Gastrocnemius medialis (tissue), 4 donors: ENCODE measurements at regions not wholly inside any gene's neighbourhood (a gene's known extent, or its start where the extent isn't known, plus 50 kb on each side); places are given as distances from the start of the nearest gene placed in this dataset.

Experiments
- ATAC-seq, 2 donors: fragments of 150-250 bp; one replicate each; pipeline ENCODE4 v1.9.1; 2016
- DNase-seq, 2 donors: peaks; one replicate each; pipeline ENCODE4 v3.0.0-alpha.2; 2019
- H3K27ac ChIP-seq, 4 donors: fragments of 200-600 bp; sonication (generic); 1 replicate in 1 of 4; 2 replicates in 3 of 4; pipeline ENCODE4 v1.5.1; 2016 to 2018; ENCODE audit warnings: mild to moderate bottlenecking in 2 of 4, moderate library complexity in 1 of 4
- H3K27me3 ChIP-seq, 3 donors: fragments of 200-600 bp; sonication (generic) in 2 of 3; 1 replicate in 1 of 3; 2 replicates in 2 of 3; pipeline versions ENCODE4 v1.5.1 to v1.6.0; 2016 to 2019; ENCODE audit warnings: mild to moderate bottlenecking in 1 of 3, moderate library complexity in 1 of 3
- H3K36me3 ChIP-seq, 2 donors: fragments of 200-600 bp; sonication (generic) in 1 of 2; one replicate each; pipeline ENCODE4 v1.5.1; 2017 to 2018
- H3K4me1 ChIP-seq, 2 donors: fragments of 200-600 bp; sonication (generic) in 1 of 2; one replicate each; pipeline ENCODE4 v1.5.1; 2016 to 2017; ENCODE audit warnings: mild to moderate bottlenecking in 2 of 2
- H3K4me3 ChIP-seq, 4 donors: fragments of 200-600 bp; sonication (generic) in 3 of 4; 1 replicate in 1 of 4; 2 replicates in 3 of 4; pipeline ENCODE4 v1.5.1; 2016 to 2019; ENCODE audit warnings: mild to moderate bottlenecking in 2 of 4
- H3K9me3 ChIP-seq, 3 donors: fragments of 200-600 bp; sonication (generic) in 2 of 3; 1 replicate in 1 of 3; 2 replicates in 2 of 3; pipeline ENCODE4 v1.5.1; 2016 to 2019
- POLR2A ChIP-seq, 2 donors: fragments of 450-650 bp; IDR thresholded peaks; one replicate each; pipeline ENCODE4 v1.6.1; 2017; ENCODE audit warnings: antibody characterized with exemption in 2 of 2, mild to moderate bottlenecking in 2 of 2, moderate library complexity in 2 of 2
- in situ Hi-C, 4 donors: fragments of 200-750 bp; cut with MboI; loops; one replicate each; pipeline versions ENCODE4 v1.15.0 to v1.8.0; 2017; ENCODE audit warnings: low sequenced_read_pairs in 4 of 4
- intact Hi-C: fragments of 100-400 bp; cut with DNase I; formaldehyde crosslinking; loops from one replicate; pipeline ENCODE4 v1.15.1; 2023; ENCODE audit warnings: low total_unique reads
- TF ChIP-seq, protein P1 (sequence below), 5 experiments: fragments of 450-650 bp in 3 of 5; fragments of 200-600 bp in 2 of 5; sonication (generic) in 2 of 5; IDR thresholded peaks in 4 of 5; conservative IDR thresholded peaks in 1 of 5; 1 replicate in 4 of 5; 2 replicates in 1 of 5; pipeline ENCODE4 v1.5.1; 2016 to 2019; ENCODE audit warnings: antibody characterized with exemption in 5 of 5, mild to moderate bottlenecking in 3 of 5, moderate library complexity in 3 of 5

DNA sequence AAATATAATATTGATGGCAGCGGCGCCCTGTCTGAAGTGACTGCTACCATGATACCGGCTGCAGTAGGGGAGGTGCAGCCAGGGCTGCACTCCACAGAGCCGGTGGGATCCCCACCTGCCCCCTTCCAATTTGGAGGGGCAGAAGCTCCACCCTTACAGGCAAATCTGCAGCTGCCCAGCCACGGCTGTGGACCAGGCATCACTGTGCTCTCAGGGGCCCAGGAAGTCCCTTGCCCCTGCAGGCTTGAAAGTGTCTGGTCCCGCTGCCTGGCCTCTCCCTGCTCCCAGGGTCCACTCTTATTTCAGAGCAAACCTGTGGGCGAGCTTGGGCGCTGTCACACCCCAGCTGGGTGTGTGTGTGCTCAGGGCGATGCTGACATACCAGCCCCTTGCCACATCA, 172.7 kb upstream of the SMIM30 start:
- Histone ChIP-seq H3K27me3 (no peaks in the 10 kb centered on the region), H3K27ac (no peak overlapping the region), H3K36me3 (no peaks in the 10 kb centered on the region), H3K9me3 (no peaks in the 10 kb centered on the region), H3K4me1 (no peaks in the 10 kb centered on the region), H3K4me3 (no peak overlapping the region)
- TF ChIP-seq POLR2A (IDR thresholded peaks at IDR 0.05): no peak
- TF ChIP-seq, protein P1, sequence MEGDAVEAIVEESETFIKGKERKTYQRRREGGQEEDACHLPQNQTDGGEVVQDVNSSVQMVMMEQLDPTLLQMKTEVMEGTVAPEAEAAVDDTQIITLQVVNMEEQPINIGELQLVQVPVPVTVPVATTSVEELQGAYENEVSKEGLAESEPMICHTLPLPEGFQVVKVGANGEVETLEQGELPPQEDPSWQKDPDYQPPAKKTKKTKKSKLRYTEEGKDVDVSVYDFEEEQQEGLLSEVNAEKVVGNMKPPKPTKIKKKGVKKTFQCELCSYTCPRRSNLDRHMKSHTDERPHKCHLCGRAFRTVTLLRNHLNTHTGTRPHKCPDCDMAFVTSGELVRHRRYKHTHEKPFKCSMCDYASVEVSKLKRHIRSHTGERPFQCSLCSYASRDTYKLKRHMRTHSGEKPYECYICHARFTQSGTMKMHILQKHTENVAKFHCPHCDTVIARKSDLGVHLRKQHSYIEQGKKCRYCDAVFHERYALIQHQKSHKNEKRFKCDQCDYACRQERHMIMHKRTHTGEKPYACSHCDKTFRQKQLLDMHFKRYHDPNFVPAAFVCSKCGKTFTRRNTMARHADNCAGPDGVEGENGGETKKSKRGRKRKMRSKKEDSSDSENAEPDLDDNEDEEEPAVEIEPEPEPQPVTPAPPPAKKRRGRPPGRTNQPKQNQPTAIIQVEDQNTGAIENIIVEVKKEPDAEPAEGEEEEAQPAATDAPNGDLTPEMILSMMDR (IDR thresholded peaks at IDR 0.05 in 4 of 5, conservative IDR thresholded peaks at IDR 0.05 in 1 of 5): no peak
- ATAC-seq: no peak
- in situ Hi-C loops: no loop called here
- intact Hi-C loops: no loop called here
- no peak for DNase-seq

DNA sequence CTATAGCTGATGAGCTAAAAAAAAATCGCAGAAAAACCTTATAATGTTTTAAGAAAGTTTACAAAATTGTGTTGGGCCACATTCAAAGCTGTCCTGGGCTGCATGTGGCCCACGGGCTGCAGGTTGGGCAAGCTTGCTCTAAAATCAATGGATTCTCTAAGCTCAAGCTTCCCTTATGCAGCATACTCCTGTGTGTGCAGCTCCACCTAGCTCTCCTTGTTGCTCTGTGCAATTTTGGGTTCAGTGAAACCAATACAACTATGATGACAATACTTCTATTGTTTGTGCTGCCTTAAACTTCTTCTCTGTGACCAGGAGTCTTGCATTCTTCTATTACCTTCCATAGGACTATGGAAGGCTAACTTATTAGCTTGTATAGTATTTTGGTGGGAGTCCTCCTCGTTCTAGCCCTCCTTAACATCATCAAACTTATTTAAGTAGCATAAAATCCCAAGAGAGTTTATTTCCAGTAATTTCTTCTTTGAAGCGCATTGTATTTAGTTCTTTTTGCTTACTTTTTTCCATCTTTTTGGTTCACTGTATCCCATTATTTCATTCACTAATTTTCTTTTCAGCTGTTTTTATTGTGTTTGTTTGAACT, 170.9 kb upstream of the SMIM30 start:
- H3K4me3 ChIP-seq: no peak overlapping the region
- H3K27me3 ChIP-seq: no peaks in the 10 kb centered on the region
- no peak for TF ChIP-seq POLR2A (IDR thresholded peaks at IDR 0.05)
- TF ChIP-seq, protein P1 (IDR thresholded peaks at IDR 0.05 in 4 of 5, conservative IDR thresholded peaks at IDR 0.05 in 1 of 5): no peak
- no peak overlapping the region for H3K27ac ChIP-seq
- in situ Hi-C loops: no loop called here
- intact Hi-C loops: no loop called here
- no peaks in the 10 kb centered on the region for H3K36me3 ChIP-seq
- no peak for ATAC-seq
- no peaks in the 10 kb centered on the region for H3K4me1 ChIP-seq
- no peak for DNase-seq
- H3K9me3 ChIP-seq: no peaks in the 10 kb centered on the region

DNA sequence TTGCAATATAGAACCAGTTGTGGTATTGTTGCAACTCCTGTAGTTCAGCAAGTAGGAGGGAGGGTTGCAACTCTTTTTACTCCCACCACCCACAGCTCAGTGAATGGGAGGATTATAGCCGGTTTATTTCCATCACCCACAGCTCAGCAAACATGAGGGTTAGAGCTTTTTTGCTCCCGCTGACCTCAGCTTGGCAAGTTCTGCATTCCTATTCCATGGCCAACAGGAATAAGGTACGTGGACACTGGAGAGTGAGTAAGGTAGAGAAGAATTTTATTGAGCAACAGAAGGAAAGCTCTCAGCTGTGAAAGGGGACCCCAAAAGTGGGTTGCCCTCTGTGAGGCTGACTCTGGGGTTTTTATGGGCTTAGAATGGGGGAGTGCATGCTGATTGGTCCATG, 167.1 kb upstream of the SMIM30 start:
- no peak overlapping the region for H3K27ac ChIP-seq
- ATAC-seq: no peak
- DNase-seq: no peak
- no peaks in the 10 kb centered on the region for H3K36me3 ChIP-seq
- in situ Hi-C loops: no loop called here
- no peaks in the 10 kb centered on the region for H3K9me3 ChIP-seq
- intact Hi-C loops: no loop called here
- H3K27me3 ChIP-seq: no peaks in the 10 kb centered on the region
- TF ChIP-seq, protein P1 (IDR thresholded peaks at IDR 0.05 in 4 of 5, conservative IDR thresholded peaks at IDR 0.05 in 1 of 5): no peak
- TF ChIP-seq POLR2A (IDR thresholded peaks at IDR 0.05): no peak
- H3K4me3 ChIP-seq: no peak overlapping the region
- H3K4me1 ChIP-seq: no peaks in the 10 kb centered on the region

DNA sequence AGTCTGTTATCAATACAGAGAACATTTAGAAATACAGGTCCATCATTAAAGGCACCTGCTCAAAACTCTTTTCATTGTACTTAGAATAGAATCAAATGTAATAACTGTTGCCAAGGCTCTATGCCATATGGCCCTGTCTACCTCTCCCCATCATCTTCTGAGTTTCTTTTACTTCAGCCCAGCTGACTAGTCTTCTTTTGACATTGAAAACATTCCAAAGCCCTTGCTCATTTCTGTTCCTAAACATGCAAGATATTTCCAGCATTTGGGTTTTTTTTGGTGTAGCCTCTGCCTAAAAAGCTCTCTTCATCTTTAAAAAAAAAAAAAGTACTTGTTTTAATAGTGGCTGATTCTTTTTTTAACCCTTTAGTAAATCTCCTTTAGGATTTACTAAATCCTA, 165.5 kb upstream of the SMIM30 start:
- TF ChIP-seq, protein P1 (IDR thresholded peaks at IDR 0.05 in 4 of 5, conservative IDR thresholded peaks at IDR 0.05 in 1 of 5): no peak
- TF ChIP-seq POLR2A (IDR thresholded peaks at IDR 0.05): no peak
- no peak for DNase-seq
- H3K36me3 ChIP-seq: no peaks in the 10 kb centered on the region
- intact Hi-C loops: no loop called here
- H3K9me3 ChIP-seq: no peaks in the 10 kb centered on the region
- in situ Hi-C loops: no loop called here
- no peak overlapping the region for H3K4me3 ChIP-seq
- no peak for ATAC-seq
- H3K4me1 ChIP-seq: no peaks in the 10 kb centered on the region
- no peak overlapping the region for H3K27ac ChIP-seq
- no peaks in the 10 kb centered on the region for H3K27me3 ChIP-seq

DNA sequence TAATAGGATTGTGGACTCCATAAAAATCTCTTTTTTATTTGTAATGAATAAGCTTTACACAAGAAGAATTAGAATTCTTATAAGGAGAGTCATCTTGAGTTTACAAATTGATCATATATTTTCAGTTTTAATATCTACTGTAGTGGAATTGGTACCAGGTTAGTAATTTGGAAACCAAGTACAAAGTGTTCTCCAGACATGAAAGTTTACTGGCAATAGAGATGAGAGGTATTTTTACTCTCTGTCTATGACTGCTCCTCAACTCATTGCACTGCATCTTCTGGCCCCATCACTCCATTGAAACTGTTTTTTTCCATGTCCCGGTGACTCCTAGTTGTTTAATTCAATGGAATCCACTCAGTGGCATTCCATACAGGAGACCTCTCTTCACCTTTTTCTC, 164.5 kb upstream of the SMIM30 start:
- Histone ChIP-seq H3K4me3 (no peak overlapping the region), H3K27ac (no peak overlapping the region), H3K4me1 (no peaks in the 10 kb centered on the region), H3K36me3 (no peaks in the 10 kb centered on the region), H3K9me3 (no peaks in the 10 kb centered on the region), H3K27me3 (no peaks in the 10 kb centered on the region)
- intact Hi-C loops (no loop called here), in situ Hi-C loops (no loop called here)
- TF ChIP-seq, protein P1 (IDR thresholded peaks at IDR 0.05 in 4 of 5, conservative IDR thresholded peaks at IDR 0.05 in 1 of 5): no peak
- TF ChIP-seq POLR2A (IDR thresholded peaks at IDR 0.05): no peak
- ATAC-seq (no peak), DNase-seq (no peak)
